ENCODE measurements at regions not wholly inside any gene's neighbourhood (a gene's known extent, or its start where the extent isn't known, plus 50 kb on each side); places are given as distances from the start of the nearest gene placed in this dataset.

- Mint-ChIP-seq H3K36me3 (no peaks in the 10 kb centered on the region), H3K4me3 (no peak overlapping the region), H3K9me3 (peaks cover 6% of the 10 kb centered on the region), H3K27ac (no peak overlapping the region), H3K4me1 (no peaks in the 10 kb centered on the region)
- DNase-seq (ENCODE audit: low spot score in 2 of 2) (no peak), ATAC-seq (no peak)
Measured at GRCh38 chr15:47951781-47952180, 169.0 kb upstream of the SLC24A5 start.

GRCh38 chr15:47954196-47954595 lies 166.6 kb upstream of the SLC24A5 start:
- Mint-ChIP-seq H3K4me1 (no peaks in the 10 kb centered on the region), H3K27ac (no peak overlapping the region), H3K4me3 (no peak overlapping the region), H3K9me3 (peaks cover 3% of the 10 kb centered on the region), H3K36me3 (no peaks in the 10 kb centered on the region)
- ATAC-seq (no peak), DNase-seq (ENCODE audit: low spot score in 2 of 2) (no peak)

- peaks cover 3% of the 10 kb centered on the region for H3K9me3 Mint-ChIP-seq
- no peaks in the 10 kb centered on the region for H3K4me1 Mint-ChIP-seq
- H3K27ac Mint-ChIP-seq, result no peak overlapping the region
- no peak overlapping the region for H3K4me3 Mint-ChIP-seq
- no peaks in the 10 kb centered on the region for H3K36me3 Mint-ChIP-seq
- ATAC-seq (no peak), DNase-seq (ENCODE audit: low spot score in 2 of 2) (no peak)
Measured at GRCh38 chr15:47955021-47955420, 165.8 kb upstream of the SLC24A5 start.

- Mint-ChIP-seq H3K4me1 (no peaks in the 10 kb centered on the region), H3K9me3 (peaks cover 5% of the 10 kb centered on the region), H3K36me3 (no peaks in the 10 kb centered on the region), H3K27ac (no peak overlapping the region), H3K4me3 (no peak overlapping the region)
- DNase-seq (ENCODE audit: low spot score in 2 of 2) (no peak), ATAC-seq (no peak)
Measured at GRCh38 chr15:47959617-47960413, 161.0 kb upstream of the SLC24A5 start.

- H3K9me3 Mint-ChIP-seq, result peaks cover 6% of the 10 kb centered on the region
- no peak overlapping the region for H3K27ac Mint-ChIP-seq
- no peaks in the 10 kb centered on the region for H3K36me3 Mint-ChIP-seq
- H3K4me1 Mint-ChIP-seq, result no peaks in the 10 kb centered on the region
- ATAC-seq (peak; percentile 72), DNase-seq (ENCODE audit: low spot score in 2 of 2) (no peak)
- H3K4me3 Mint-ChIP-seq, result no peak overlapping the region
Measured at GRCh38 chr15:47961401-47962090, 159.2 kb upstream of the SLC24A5 start.

GRCh38 chr15:47963265-47963664 lies 157.5 kb upstream of the SLC24A5 start:
- H3K4me1 Mint-ChIP-seq, result no peaks in the 10 kb centered on the region
- no peak overlapping the region for H3K4me3 Mint-ChIP-seq
- H3K9me3 Mint-ChIP-seq, result peaks cover 5% of the 10 kb centered on the region
- no peaks in the 10 kb centered on the region for H3K36me3 Mint-ChIP-seq
- no peak overlapping the region for H3K27ac Mint-ChIP-seq
- no peak for ATAC-seq
- no peak for DNase-seq (ENCODE audit: low spot score in 2 of 2)

GRCh38 chr15:47964229-47964628 lies 156.6 kb upstream of the SLC24A5 start:
- peaks cover 5% of the 10 kb centered on the region for H3K9me3 Mint-ChIP-seq
- DNase-seq (ENCODE audit: low spot score in 2 of 2) (no peak), ATAC-seq (no peak)
- H3K27ac Mint-ChIP-seq, result no peak overlapping the region
- no peak overlapping the region for H3K4me3 Mint-ChIP-seq
- H3K36me3 Mint-ChIP-seq, result no peaks in the 10 kb centered on the region
- no peaks in the 10 kb centered on the region for H3K4me1 Mint-ChIP-seq

- DNase-seq (ENCODE audit: low spot score in 2 of 2) (no peak), ATAC-seq (no peak)
- Mint-ChIP-seq H3K4me3 (no peak overlapping the region), H3K9me3 (peaks cover 5% of the 10 kb centered on the region), H3K36me3 (no peaks in the 10 kb centered on the region), H3K27ac (no peak overlapping the region), H3K4me1 (no peaks in the 10 kb centered on the region)
Measured at GRCh38 chr15:47965297-47965696, 155.5 kb upstream of the SLC24A5 start.

GRCh38 chr15:47968593-47968992 lies 152.2 kb upstream of the SLC24A5 start:
- Mint-ChIP-seq H3K4me1 (no peaks in the 10 kb centered on the region), H3K4me3 (no peak overlapping the region), H3K36me3 (no peaks in the 10 kb centered on the region), H3K9me3 (peaks cover 3% of the 10 kb centered on the region), H3K27ac (no peak overlapping the region)
- ATAC-seq (no peak), DNase-seq (ENCODE audit: low spot score in 2 of 2) (no peak)

GRCh38 chr15:47971637-47972036 lies 149.2 kb upstream of the SLC24A5 start:
- DNase-seq (ENCODE audit: low spot score in 2 of 2) (no peak), ATAC-seq (no peak)
- Mint-ChIP-seq H3K4me1 (no peaks in the 10 kb centered on the region), H3K27ac (no peak overlapping the region), H3K9me3 (no peaks in the 10 kb centered on the region), H3K4me3 (no peak overlapping the region), H3K36me3 (no peaks in the 10 kb centered on the region)

- ATAC-seq (no peak), DNase-seq (ENCODE audit: low spot score in 2 of 2) (no peak)
- H3K4me1 Mint-ChIP-seq, result no peaks in the 10 kb centered on the region
- no peaks in the 10 kb centered on the region for H3K36me3 Mint-ChIP-seq
- no peak overlapping the region for H3K4me3 Mint-ChIP-seq
- H3K27ac Mint-ChIP-seq, result no peak overlapping the region
- peaks cover 2% of the 10 kb centered on the region for H3K9me3 Mint-ChIP-seq
Measured at GRCh38 chr15:47972738-47973137, 148.1 kb upstream of the SLC24A5 start.

GRCh38 chr15:47974724-47975123 lies 146.1 kb upstream of the SLC24A5 start:
- Mint-ChIP-seq H3K27ac (no peak overlapping the region), H3K36me3 (no peaks in the 10 kb centered on the region), H3K4me1 (no peaks in the 10 kb centered on the region), H3K4me3 (no peak overlapping the region), H3K9me3 (peaks cover 4% of the 10 kb centered on the region)
- DNase-seq (ENCODE audit: low spot score in 2 of 2), result no peak
- ATAC-seq, result no peak

GRCh38 chr15:47975427-47975826 lies 145.4 kb upstream of the SLC24A5 start:
- Mint-ChIP-seq H3K4me1 (no peaks in the 10 kb centered on the region), H3K4me3 (no peak overlapping the region)
- DNase-seq (ENCODE audit: low spot score in 2 of 2), result no peak

GRCh38 chr15:47983533-47983932 lies 137.3 kb upstream of the SLC24A5 start:
- H3K27ac Mint-ChIP-seq, result no peak overlapping the region
- ATAC-seq, result no peak
- no peaks in the 10 kb centered on the region for H3K4me1 Mint-ChIP-seq
- no peak for DNase-seq (ENCODE audit: low spot score in 2 of 2)
- H3K4me3 Mint-ChIP-seq, result no peak overlapping the region
- H3K36me3 Mint-ChIP-seq, result no peaks in the 10 kb centered on the region
- no peaks in the 10 kb centered on the region for H3K9me3 Mint-ChIP-seq

More at GRCh38 chr15:47975427-47975826, 145.4 kb upstream of the SLC24A5 start:
- Mint-ChIP-seq H3K27ac (no peak overlapping the region), H3K36me3 (no peaks in the 10 kb centered on the region), H3K9me3 (peaks cover 4% of the 10 kb centered on the region)
- no peak for ATAC-seq

GRCh38 chr15:47985568-47985967 lies 135.2 kb upstream of the SLC24A5 start:
- no peaks in the 10 kb centered on the region for H3K36me3 Mint-ChIP-seq
- ATAC-seq (no peak), DNase-seq (ENCODE audit: low spot score in 2 of 2) (no peak)
- H3K27ac Mint-ChIP-seq, result no peak overlapping the region
- no peak overlapping the region for H3K4me3 Mint-ChIP-seq
- no peaks in the 10 kb centered on the region for H3K9me3 Mint-ChIP-seq
- H3K4me1 Mint-ChIP-seq, result no peaks in the 10 kb centered on the region

GRCh38 chr15:47987461-47987860 lies 133.3 kb upstream of the SLC24A5 start:
- no peak overlapping the region for H3K27ac Mint-ChIP-seq
- H3K4me3 Mint-ChIP-seq, result no peak overlapping the region
- H3K36me3 Mint-ChIP-seq, result no peaks in the 10 kb centered on the region
- no peaks in the 10 kb centered on the region for H3K9me3 Mint-ChIP-seq
- ATAC-seq (no peak), DNase-seq (ENCODE audit: low spot score in 2 of 2) (no peak)
- no peaks in the 10 kb centered on the region for H3K4me1 Mint-ChIP-seq

All from stimulated activated effector memory CD8-positive, alpha-beta T cell treated with anti-CD3 and anti-CD28 coated beads, Interleukin-12 subunit alpha, Interleukin-12 subunit beta, amount 100 ng/mL, for 72 hours (primary cell).